ENCODE measurements at regions not wholly inside any gene's neighbourhood (a gene's known extent, or its start where the extent isn't known, plus 50 kb on each side); places are given as distances from the start of the nearest gene placed in this dataset.

GRCh38 chrX:109036624-109037023 is 300.3 kb upstream of the IRS4 start:
- no peak for TF ChIP-seq CTCF (IDR thresholded peaks at IDR 0.05)
- TF ChIP-seq POLR2A (IDR thresholded peaks at IDR 0.05), result no peak
